ENCODE measurements at regions not wholly inside any gene's neighbourhood (a gene's known extent, or its start where the extent isn't known, plus 50 kb on each side); places are given as distances from the start of the nearest gene placed in this dataset.

DNA sequence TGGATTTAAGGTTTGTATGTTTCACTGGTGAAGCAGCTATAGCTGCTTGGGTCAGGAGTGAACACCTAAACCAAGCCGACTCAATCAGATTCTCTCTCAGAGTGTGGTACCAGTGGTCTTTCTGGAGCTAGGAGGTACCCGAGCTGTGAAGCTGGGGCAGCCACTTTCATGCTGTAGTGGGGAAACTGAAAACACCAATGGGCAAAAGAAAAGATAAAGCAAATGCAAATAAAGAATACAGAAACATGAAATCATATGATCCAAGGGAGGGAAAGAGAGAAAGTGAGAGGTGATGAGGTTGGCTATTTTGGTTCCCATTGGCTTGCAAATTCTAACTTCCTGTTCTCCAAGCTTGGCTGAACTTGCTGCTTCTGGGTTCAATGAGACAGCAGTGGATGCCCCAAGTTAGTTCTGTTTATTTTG is 212.3 kb upstream of the CFAP20DC start:
- H3K4me3 ChIP-seq (ENCODE audit: low read depth in 1 of 3, low read length in 3 of 3) = no peak overlapping the region
- TF ChIP-seq, protein P1, sequence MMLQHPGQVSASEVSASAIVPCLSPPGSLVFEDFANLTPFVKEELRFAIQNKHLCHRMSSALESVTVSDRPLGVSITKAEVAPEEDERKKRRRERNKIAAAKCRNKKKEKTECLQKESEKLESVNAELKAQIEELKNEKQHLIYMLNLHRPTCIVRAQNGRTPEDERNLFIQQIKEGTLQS (IDR thresholded peaks at IDR 0.05) = no peak
- TF ChIP-seq RXRA (IDR thresholded peaks at IDR 0.05) = peak; percentile 30 to 60
- no peaks in the 10 kb centered on the region for H3K9me3 ChIP-seq (ENCODE audit: control insufficient read depth in 4 of 4, low read length in 3 of 4)
- no peaks in the 10 kb centered on the region for H3K27me3 ChIP-seq (ENCODE audit: control insufficient read depth in 4 of 4, insufficient read depth in 4 of 4, low read length in 3 of 4)
- H3K4me1 ChIP-seq (ENCODE audit: control insufficient read depth in 4 of 4, insufficient read depth in 4 of 4, low read length in 3 of 4) = no peaks in the 10 kb centered on the region
- H3K36me3 ChIP-seq (ENCODE audit: control insufficient read depth in 4 of 4, insufficient read depth in 3 of 4, low read depth in 1 of 4, low read length in 3 of 4) = no peaks in the 10 kb centered on the region
- H3K9ac ChIP-seq (ENCODE audit: low read depth in 1 of 2, low read length in 2 of 2) = no peak overlapping the region
- H3K27ac ChIP-seq (ENCODE audit: low read depth in 1 of 2, low read length in 2 of 2) = no peak overlapping the region
- 47% methylated on average over 2 of the region's 2 CpGs for WGBS
- no peak for DNase-seq (ENCODE audit: low spot score)

DNA sequence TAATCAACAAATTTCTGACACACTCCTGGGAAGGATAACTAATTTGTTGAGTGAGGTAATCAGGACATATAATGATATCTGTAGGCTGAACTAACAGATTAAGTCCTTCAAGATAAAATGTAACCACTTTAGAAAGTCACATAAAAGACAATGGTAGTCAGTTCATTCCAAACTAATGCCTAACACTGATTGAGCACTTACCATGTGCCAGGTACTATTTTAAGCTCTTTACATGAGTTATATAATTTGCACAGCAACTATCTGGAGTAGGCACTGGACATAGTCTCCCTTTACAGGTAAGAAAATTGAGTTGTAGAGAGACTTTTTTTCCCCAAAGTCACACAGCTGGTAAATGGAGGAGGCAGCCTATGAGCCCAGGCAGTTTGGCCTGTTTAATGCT is 211.2 kb upstream of the CFAP20DC start:
- no peaks in the 10 kb centered on the region for H3K36me3 ChIP-seq (ENCODE audit: control insufficient read depth in 4 of 4, insufficient read depth in 3 of 4, low read depth in 1 of 4, low read length in 3 of 4)
- no peak for DNase-seq (ENCODE audit: low spot score)
- no peaks in the 10 kb centered on the region for H3K4me1 ChIP-seq (ENCODE audit: control insufficient read depth in 4 of 4, insufficient read depth in 4 of 4, low read length in 3 of 4)
- H3K27ac ChIP-seq (ENCODE audit: low read depth in 1 of 2, low read length in 2 of 2) = no peak overlapping the region
- TF ChIP-seq TAF1 (conservative IDR thresholded peaks at IDR 0.05) = no peak
- TF ChIP-seq RXRA (IDR thresholded peaks at IDR 0.05) = no peak
- TF ChIP-seq HNF4A (conservative IDR thresholded peaks at IDR 0.05) = no peak
- TF ChIP-seq, protein P2, sequence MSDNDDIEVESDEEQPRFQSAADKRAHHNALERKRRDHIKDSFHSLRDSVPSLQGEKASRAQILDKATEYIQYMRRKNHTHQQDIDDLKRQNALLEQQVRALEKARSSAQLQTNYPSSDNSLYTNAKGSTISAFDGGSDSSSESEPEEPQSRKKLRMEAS (IDR thresholded peaks at IDR 0.05) = no peak
- TF ChIP-seq, protein P3, sequence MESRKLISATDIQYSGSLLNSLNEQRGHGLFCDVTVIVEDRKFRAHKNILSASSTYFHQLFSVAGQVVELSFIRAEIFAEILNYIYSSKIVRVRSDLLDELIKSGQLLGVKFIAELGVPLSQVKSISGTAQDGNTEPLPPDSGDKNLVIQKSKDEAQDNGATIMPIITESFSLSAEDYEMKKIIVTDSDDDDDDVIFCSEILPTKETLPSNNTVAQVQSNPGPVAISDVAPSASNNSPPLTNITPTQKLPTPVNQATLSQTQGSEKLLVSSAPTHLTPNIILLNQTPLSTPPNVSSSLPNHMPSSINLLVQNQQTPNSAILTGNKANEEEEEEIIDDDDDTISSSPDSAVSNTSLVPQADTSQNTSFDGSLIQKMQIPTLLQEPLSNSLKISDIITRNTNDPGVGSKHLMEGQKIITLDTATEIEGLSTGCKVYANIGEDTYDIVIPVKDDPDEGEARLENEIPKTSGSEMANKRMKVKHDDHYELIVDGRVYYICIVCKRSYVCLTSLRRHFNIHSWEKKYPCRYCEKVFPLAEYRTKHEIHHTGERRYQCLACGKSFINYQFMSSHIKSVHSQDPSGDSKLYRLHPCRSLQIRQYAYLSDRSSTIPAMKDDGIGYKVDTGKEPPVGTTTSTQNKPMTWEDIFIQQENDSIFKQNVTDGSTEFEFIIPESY (IDR thresholded peaks at IDR 0.05) = no peak
- no peak for TF ChIP-seq NR2F2 (IDR thresholded peaks at IDR 0.05)
- TF ChIP-seq, protein P4, sequence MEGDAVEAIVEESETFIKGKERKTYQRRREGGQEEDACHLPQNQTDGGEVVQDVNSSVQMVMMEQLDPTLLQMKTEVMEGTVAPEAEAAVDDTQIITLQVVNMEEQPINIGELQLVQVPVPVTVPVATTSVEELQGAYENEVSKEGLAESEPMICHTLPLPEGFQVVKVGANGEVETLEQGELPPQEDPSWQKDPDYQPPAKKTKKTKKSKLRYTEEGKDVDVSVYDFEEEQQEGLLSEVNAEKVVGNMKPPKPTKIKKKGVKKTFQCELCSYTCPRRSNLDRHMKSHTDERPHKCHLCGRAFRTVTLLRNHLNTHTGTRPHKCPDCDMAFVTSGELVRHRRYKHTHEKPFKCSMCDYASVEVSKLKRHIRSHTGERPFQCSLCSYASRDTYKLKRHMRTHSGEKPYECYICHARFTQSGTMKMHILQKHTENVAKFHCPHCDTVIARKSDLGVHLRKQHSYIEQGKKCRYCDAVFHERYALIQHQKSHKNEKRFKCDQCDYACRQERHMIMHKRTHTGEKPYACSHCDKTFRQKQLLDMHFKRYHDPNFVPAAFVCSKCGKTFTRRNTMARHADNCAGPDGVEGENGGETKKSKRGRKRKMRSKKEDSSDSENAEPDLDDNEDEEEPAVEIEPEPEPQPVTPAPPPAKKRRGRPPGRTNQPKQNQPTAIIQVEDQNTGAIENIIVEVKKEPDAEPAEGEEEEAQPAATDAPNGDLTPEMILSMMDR (IDR thresholded peaks at IDR 0.05; ENCODE audit: low read depth, low read length, missing input control) = no peak
- TF ChIP-seq FOXA1 (IDR thresholded peaks at IDR 0.05) = no peak
- TF ChIP-seq YY1 (IDR thresholded peaks at IDR 0.05) = no peak
- no peak for TF ChIP-seq RAD21 (IDR thresholded peaks at IDR 0.05)
- H3K9ac ChIP-seq (ENCODE audit: low read depth in 1 of 2, low read length in 2 of 2) = no peak overlapping the region
- no peaks in the 10 kb centered on the region for H3K9me3 ChIP-seq (ENCODE audit: control insufficient read depth in 4 of 4, low read length in 3 of 4)
- H3K4me3 ChIP-seq (ENCODE audit: low read depth in 1 of 3, low read length in 3 of 3) = no peak overlapping the region
- no peaks in the 10 kb centered on the region for H3K27me3 ChIP-seq (ENCODE audit: control insufficient read depth in 4 of 4, insufficient read depth in 4 of 4, low read length in 3 of 4)

DNA sequence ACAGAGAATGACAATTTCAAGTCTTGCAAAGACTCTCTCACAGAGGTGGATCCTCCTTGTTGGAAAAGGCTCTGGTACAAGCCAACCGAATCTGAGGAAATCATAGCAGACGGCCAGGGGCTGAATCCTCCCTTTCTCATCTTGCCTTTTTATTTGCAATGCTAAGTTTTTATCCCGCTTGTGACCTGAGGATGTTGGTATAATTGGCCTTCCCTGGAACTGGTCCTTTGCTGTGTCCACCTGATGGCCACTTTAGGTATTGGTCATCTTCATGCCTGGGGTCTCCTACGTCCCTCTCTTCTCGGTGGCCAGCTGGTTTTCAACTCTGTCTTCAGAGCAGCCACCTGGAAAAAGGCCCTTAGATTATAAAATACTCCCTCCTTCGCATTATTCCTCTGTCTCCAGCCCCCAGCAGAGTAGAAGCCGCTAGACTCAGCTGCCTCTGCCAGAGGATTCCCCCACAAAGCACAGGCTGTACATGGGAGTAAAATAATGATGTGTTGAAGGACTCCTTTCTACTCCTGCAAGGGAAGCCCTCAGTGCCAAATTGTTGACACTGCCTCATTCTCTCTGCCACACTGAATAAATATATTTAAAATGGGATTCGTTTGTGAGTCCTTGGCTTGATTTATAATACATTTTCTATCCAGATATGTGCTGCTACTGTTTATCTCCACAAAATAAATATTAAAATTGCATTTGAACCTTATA is 208.9 kb upstream of the CFAP20DC start:
- H3K4me1 ChIP-seq (ENCODE audit: control insufficient read depth in 4 of 4, insufficient read depth in 4 of 4, low read length in 3 of 4) = no peaks in the 10 kb centered on the region
- no peaks in the 10 kb centered on the region for H3K36me3 ChIP-seq (ENCODE audit: control insufficient read depth in 4 of 4, insufficient read depth in 3 of 4, low read depth in 1 of 4, low read length in 3 of 4)
- H3K9ac ChIP-seq (ENCODE audit: low read depth in 1 of 2, low read length in 2 of 2) = no peak overlapping the region
- 85% methylated on average over 8 of the region's 8 CpGs for WGBS
- TF ChIP-seq, protein P4 (IDR thresholded peaks at IDR 0.05; ENCODE audit: low read depth, low read length, missing input control) = no peak
- TF ChIP-seq FOXA2 (IDR thresholded peaks at IDR 0.05) (no peak), NR2F2 (IDR thresholded peaks at IDR 0.05) (no peak), SP1 (IDR thresholded peaks at IDR 0.05) (no peak), HNF4A (conservative IDR thresholded peaks at IDR 0.05) (no peak), GABPA (IDR thresholded peaks at IDR 0.05 in 1 of 2, conservative IDR thresholded peaks at IDR 0.05 in 1 of 2) (no peak)
- TF ChIP-seq, protein P3 (IDR thresholded peaks at IDR 0.05) = no peak
- DNase-seq (ENCODE audit: low spot score) = no peak
- no peak overlapping the region for H3K4me3 ChIP-seq (ENCODE audit: low read depth in 1 of 3, low read length in 3 of 3)
- H3K9me3 ChIP-seq (ENCODE audit: control insufficient read depth in 4 of 4, low read length in 3 of 4) = no peaks in the 10 kb centered on the region
- no peak overlapping the region for H3K27ac ChIP-seq (ENCODE audit: low read depth in 1 of 2, low read length in 2 of 2)
- H3K27me3 ChIP-seq (ENCODE audit: control insufficient read depth in 4 of 4, insufficient read depth in 4 of 4, low read length in 3 of 4) = no peaks in the 10 kb centered on the region
